SK-N-SH treated with all-trans-retinoic acid at 6 μM for 48 hours (cell line): ENCODE measurements at regions not wholly inside any gene's neighbourhood (a gene's known extent, or its start where the extent isn't known, plus 50 kb on each side); places are given as distances from the start of the nearest gene placed in this dataset.

Experiments used
- OSR1 ChIP-seq: fragments of 250-450 bp; sonication (Bioruptor Pico); IDR thresholded peaks from 2 replicates; pipeline ENCODE4 v1.8.0; 2022; ENCODE audit warnings: moderate library complexity, mild to moderate bottlenecking, inconsistent platforms
- RARB ChIP-seq: fragments of 250-450 bp; sonication (Bioruptor Pico); IDR thresholded peaks from 2 replicates; pipeline ENCODE4 v1.8.0; 2021; ENCODE audit warnings: mild to moderate bottlenecking, moderate library complexity
- ZC3H10 ChIP-seq: fragments of 250-450 bp; sonication (Bioruptor Pico); IDR thresholded peaks from 2 replicates; pipeline ENCODE4 v1.5.1; 2021; ENCODE audit warnings: mild to moderate bottlenecking, moderate library complexity

GRCh38 chr18:34311468-34311867 is 86.8 kb upstream of the NOL4 start:
- no peak for TF ChIP-seq OSR1
- no peak for TF ChIP-seq ZC3H10
- no peak for TF ChIP-seq RARB (CRISPR knock-in tag)
